ENCODE measurements at regions not wholly inside any gene's neighbourhood (a gene's known extent, or its start where the extent isn't known, plus 50 kb on each side); places are given as distances from the start of the nearest gene placed in this dataset.
"Not testable (repeated sequence)": the region's sequence is repeated elsewhere in the genome, so short reads cannot be mapped to it uniquely, and the experiment has no call there.

GRCh38 chr14:66248256-66248655 is 237.9 kb upstream of the CCDC196 start:
- no peak for DNase-seq (ENCODE audit: low read depth in 1 of 2, low spot score in 1 of 2)
- in situ Hi-C loops (cut with HindIII; ENCODE audit: low pct_unique_long_range_greater_than_20kb, low sequenced_read_pairs) = no loop called here
- TF ChIP-seq JUND (IDR thresholded peaks at IDR 0.05; ENCODE audit: low read depth) = no peak

GRCh38 chr14:66249544-66249943 is 236.6 kb upstream of the CCDC196 start:
- TF ChIP-seq JUND (IDR thresholded peaks at IDR 0.05; ENCODE audit: low read depth) = no peak
- no peak for DNase-seq (ENCODE audit: low read depth in 1 of 2, low spot score in 1 of 2)
- in situ Hi-C loops (cut with HindIII; ENCODE audit: low pct_unique_long_range_greater_than_20kb, low sequenced_read_pairs) = no loop called here

DNA sequence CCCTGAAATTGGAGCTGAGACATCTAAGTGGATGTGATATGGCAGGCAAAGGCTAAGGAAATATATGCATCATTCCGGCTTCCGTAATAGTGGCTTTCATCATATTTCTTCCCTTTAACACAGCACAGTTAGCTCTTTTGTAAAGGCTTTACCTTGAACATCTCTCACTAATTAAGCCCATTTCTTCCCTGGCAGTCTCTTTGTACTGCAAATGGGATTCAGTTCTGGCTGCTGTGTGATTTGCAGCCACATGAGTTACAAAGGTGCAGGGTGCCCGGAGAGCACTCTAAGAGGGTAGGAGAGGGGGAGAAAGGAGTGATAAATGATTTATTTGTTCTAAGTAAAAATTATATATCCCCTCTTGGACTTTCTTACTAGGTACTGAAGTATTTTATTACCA is 232.1 kb upstream of the CCDC196 start:
- no peak for TF ChIP-seq JUND (IDR thresholded peaks at IDR 0.05; ENCODE audit: low read depth)
- DNase-seq (ENCODE audit: low read depth in 1 of 2, low spot score in 1 of 2) = no peak
- in situ Hi-C loops (cut with HindIII; ENCODE audit: low pct_unique_long_range_greater_than_20kb, low sequenced_read_pairs) = no loop called here

- in situ Hi-C loops (cut with HindIII; ENCODE audit: low pct_unique_long_range_greater_than_20kb, low sequenced_read_pairs) = no loop called here
- no peak for TF ChIP-seq JUND (IDR thresholded peaks at IDR 0.05; ENCODE audit: low read depth)
- no peak for DNase-seq (ENCODE audit: low read depth in 1 of 2, low spot score in 1 of 2)
Measured at GRCh38 chr14:66268802-66269334, 217.3 kb upstream of the CCDC196 start.

DNA sequence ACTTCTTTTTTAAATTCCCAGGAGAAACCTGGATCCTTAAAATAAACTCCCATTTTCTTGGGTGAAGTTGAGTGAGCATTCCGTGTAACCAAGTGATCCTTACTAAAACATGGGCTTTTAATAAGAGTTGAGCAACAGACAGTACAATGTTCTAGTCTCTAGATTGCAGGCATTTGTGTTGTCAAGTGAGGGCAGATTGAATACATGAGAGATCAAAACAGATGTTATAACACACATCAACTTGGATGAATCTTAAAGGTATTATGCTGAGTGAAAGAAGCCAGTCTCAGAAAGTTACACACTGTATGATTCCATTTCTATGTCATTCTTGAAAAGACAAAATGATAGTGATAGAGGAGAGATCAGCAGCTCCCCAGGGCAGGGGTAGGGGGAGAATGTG is 213.9 kb upstream of the CCDC196 start:
- no peak for DNase-seq (ENCODE audit: low read depth in 1 of 2, low spot score in 1 of 2)
- in situ Hi-C loops (cut with HindIII; ENCODE audit: low pct_unique_long_range_greater_than_20kb, low sequenced_read_pairs) = no loop called here
- TF ChIP-seq JUND (IDR thresholded peaks at IDR 0.05; ENCODE audit: low read depth) = no peak

GRCh38 chr14:66273261-66273832 is 212.8 kb upstream of the CCDC196 start:
- no peak for TF ChIP-seq JUND (IDR thresholded peaks at IDR 0.05; ENCODE audit: low read depth)
- no peak for DNase-seq (ENCODE audit: low read depth in 1 of 2, low spot score in 1 of 2)
- in situ Hi-C loops (cut with HindIII; ENCODE audit: low pct_unique_long_range_greater_than_20kb, low sequenced_read_pairs) = no loop called here

DNA sequence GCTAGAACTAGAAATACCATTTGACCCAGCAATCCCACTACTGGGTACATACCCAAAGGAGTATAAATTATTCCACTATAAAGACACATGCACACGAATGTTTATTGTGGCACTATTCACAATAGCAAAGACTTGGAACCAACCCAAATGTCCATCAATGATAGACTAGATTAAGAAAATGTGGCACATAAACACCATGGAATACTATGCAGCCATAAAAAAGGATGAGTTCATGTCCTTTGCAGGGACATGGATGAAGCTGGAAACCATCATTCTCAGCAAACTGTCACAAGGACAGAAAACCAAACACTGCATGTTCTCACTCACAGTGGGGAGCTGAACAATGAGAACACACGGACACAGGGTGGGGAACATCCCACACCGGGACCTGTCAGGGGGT is 207.8 kb upstream of the CCDC196 start:
- in situ Hi-C loops (cut with HindIII; ENCODE audit: low pct_unique_long_range_greater_than_20kb, low sequenced_read_pairs); DNase-seq (ENCODE audit: low read depth in 1 of 2, low spot score in 1 of 2): not testable (repeated sequence)

GRCh38 chr14:66281036-66281776 is 205.0 kb upstream of the CCDC196 start:
- TF ChIP-seq JUND (IDR thresholded peaks at IDR 0.05; ENCODE audit: low read depth) = no peak
- no peak for DNase-seq (ENCODE audit: low read depth in 1 of 2, low spot score in 1 of 2)
- in situ Hi-C loops (cut with HindIII; ENCODE audit: low pct_unique_long_range_greater_than_20kb, low sequenced_read_pairs) = no loop called here

GRCh38 chr14:66284346-66284745 is 201.8 kb upstream of the CCDC196 start:
- TF ChIP-seq JUND (IDR thresholded peaks at IDR 0.05; ENCODE audit: low read depth) = no peak
- DNase-seq (ENCODE audit: low read depth in 1 of 2, low spot score in 1 of 2) = no peak
- in situ Hi-C loops (cut with HindIII; ENCODE audit: low pct_unique_long_range_greater_than_20kb, low sequenced_read_pairs) = no loop called here

- in situ Hi-C loops (cut with HindIII; ENCODE audit: low pct_unique_long_range_greater_than_20kb, low sequenced_read_pairs) = no loop called here
- no peak for DNase-seq (ENCODE audit: low read depth in 1 of 2, low spot score in 1 of 2)
Measured at GRCh38 chr14:66288511-66288910, 197.7 kb upstream of the CCDC196 start.

DNA sequence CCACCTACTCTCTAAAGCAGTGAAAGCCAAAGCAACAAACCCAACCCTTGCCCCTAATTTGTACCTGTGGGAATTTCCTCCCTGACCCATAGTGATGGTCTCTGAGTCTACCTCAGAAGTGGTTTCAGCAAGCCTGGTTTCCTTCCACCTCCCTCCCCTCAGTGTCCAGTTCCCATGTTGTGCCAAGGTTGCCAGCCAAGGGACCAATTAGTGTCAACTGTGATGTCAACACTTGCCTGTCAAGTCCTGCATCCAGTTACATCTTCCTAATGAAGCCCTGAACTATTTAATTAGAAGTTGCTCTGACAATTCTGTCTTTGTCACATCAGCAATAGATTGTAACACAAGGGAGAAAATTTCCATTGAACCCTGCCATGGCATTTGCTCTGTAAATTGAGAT is 194.4 kb upstream of the CCDC196 start:
- no peak for TF ChIP-seq JUND (IDR thresholded peaks at IDR 0.05; ENCODE audit: low read depth)
- in situ Hi-C loops (cut with HindIII; ENCODE audit: low pct_unique_long_range_greater_than_20kb, low sequenced_read_pairs) = no loop called here
- DNase-seq (ENCODE audit: low read depth in 1 of 2, low spot score in 1 of 2) = no peak

More at GRCh38 chr14:66288511-66288910, 197.7 kb upstream of the CCDC196 start:
- TF ChIP-seq JUND (IDR thresholded peaks at IDR 0.05; ENCODE audit: low read depth) = no peak

DNA sequence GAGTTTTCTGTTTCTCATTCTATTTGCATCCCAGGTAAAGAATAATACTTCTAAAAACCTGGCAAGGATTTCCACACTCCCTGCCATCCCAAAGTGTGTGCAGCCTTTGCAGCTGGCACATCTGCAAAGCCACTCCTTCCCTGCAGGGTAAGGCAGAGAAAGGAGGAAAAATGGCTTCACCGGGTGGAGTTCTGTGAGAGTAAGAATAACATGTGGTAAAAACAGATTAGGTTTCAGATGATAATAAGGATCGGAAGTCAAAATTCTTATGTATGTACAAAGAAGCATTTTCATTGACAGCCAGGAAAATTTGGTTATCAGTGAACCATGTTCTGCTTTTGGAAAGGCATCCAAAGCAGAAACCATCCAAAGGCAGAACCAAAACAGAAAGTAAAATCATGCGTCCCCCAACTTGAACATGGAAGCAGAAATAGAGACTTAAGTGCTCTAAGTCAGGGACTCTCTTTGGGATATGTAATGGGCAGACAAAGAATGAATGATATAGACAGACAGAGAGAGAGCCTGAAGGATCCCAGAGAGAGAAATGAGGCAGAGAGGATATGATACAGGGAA is 192.6 kb upstream of the CCDC196 start:
- no peak for DNase-seq (ENCODE audit: low read depth in 1 of 2, low spot score in 1 of 2)
- no peak for TF ChIP-seq JUND (IDR thresholded peaks at IDR 0.05; ENCODE audit: low read depth)
- in situ Hi-C loops (cut with HindIII; ENCODE audit: low pct_unique_long_range_greater_than_20kb, low sequenced_read_pairs) = no loop called here

DNA sequence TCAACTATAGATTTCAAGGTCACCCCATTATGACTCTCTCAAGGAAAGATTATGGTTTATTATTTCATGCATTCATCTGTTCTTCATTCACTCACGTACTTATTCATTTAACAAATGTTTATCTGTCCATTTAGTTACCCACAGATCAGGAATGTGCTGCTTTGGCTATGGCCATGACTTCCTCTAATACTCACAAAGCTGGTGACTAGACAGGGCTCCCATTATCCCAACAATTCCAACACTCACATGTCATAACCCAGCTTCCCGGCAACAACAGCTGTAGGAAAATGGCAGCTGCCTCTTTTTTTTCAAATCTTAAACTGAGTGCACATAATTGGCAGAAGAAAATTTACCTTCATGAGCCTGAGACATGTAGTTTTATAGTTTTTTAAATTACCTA is 190.8 kb upstream of the CCDC196 start:
- in situ Hi-C loops (cut with HindIII; ENCODE audit: low pct_unique_long_range_greater_than_20kb, low sequenced_read_pairs) = no loop called here
- DNase-seq (ENCODE audit: low read depth in 1 of 2, low spot score in 1 of 2) = no peak
- TF ChIP-seq JUND (IDR thresholded peaks at IDR 0.05; ENCODE audit: low read depth) = no peak
